Endodermal cell (in vitro differentiated cells): ENCODE measurements at regions not wholly inside any gene's neighbourhood (a gene's known extent, or its start where the extent isn't known, plus 50 kb on each side); places are given as distances from the start of the nearest gene placed in this dataset.
A peak's percentile ranks its signal among the peaks of the same experiment; 100 is the strongest.

Experiments used
- DNase-seq: peaks from one replicate; pipeline ENCODE4 v3.0.0-alpha.2; 2017
- H3K27ac ChIP-seq: 2 replicates; pipeline ENCODE4 v1.5.1; 2013; ENCODE audit warnings: mild to moderate bottlenecking, low read depth, low read length, moderate library complexity
- H3K27me3 ChIP-seq: 2 replicates; pipeline ENCODE4 v1.6.1; 2013; ENCODE audit warnings: mild to moderate bottlenecking, low read length, moderate library complexity; ENCODE audit not compliant: insufficient read depth, control insufficient read depth, poor library complexity, severe bottlenecking
- H3K36me3 ChIP-seq: 2 replicates; pipeline ENCODE4 v1.7.0; 2013; ENCODE audit warnings: mild to moderate bottlenecking, low read length, moderate library complexity; ENCODE audit not compliant: control insufficient read depth, insufficient read depth
- H3K4me1 ChIP-seq: one replicate; pipeline ENCODE4 v1.7.0; 2013; ENCODE audit warnings: low read length; ENCODE audit not compliant: control insufficient read depth, insufficient read depth
- H3K4me3 ChIP-seq: 2 replicates; pipeline ENCODE4 v1.5.1; 2013; ENCODE audit warnings: mild to moderate bottlenecking, low read length, moderate library complexity
- H3K9ac ChIP-seq: 2 replicates; pipeline ENCODE4 v1.6.1; 2013; ENCODE audit warnings: mild to moderate bottlenecking, low read length, moderate library complexity; ENCODE audit not compliant: poor library complexity, severe bottlenecking; ENCODE audit errors: extremely low read depth
- H3K9me3 ChIP-seq: 2 replicates; pipeline ENCODE4 v1.6.1; 2013; ENCODE audit warnings: mild to moderate bottlenecking, low read length, moderate library complexity; ENCODE audit not compliant: control insufficient read depth
- H3K27ac Mint-ChIP-seq: 2 replicates; pipeline ENCODE4 v1.8.0; 2020; ENCODE audit warnings: mixed read lengths
- H3K27me3 Mint-ChIP-seq: 2 replicates; pipeline ENCODE4 v1.8.0; 2021; ENCODE audit warnings: mild to moderate bottlenecking, mixed read lengths; ENCODE audit not compliant: insufficient read depth
- H3K36me3 Mint-ChIP-seq: 2 replicates; pipeline ENCODE4 v1.8.0; 2020; ENCODE audit warnings: low read depth, mixed read lengths
- H3K4me1 Mint-ChIP-seq: 2 replicates; pipeline ENCODE4 v1.8.0; 2020; ENCODE audit warnings: mixed read lengths
- H3K4me3 Mint-ChIP-seq: 2 replicates; pipeline ENCODE4 v1.8.0; 2020; ENCODE audit warnings: mild to moderate bottlenecking, moderate library complexity, mixed read lengths
- H3K9me3 Mint-ChIP-seq: 2 replicates; pipeline ENCODE4 v1.8.0; 2020; ENCODE audit warnings: mild to moderate bottlenecking, mixed read lengths
- whole genome bisulfite sequencing, 2 experiments: methylation state at CpG; one replicate each; pipeline versions ENCODE4 v1.1.5 to v1.1.7; 2013; ENCODE audit warnings: missing lambda C conversion rate in 2 of 2, mixed read lengths in 1 of 2; ENCODE audit not compliant: insufficient coverage in 1 of 2, insufficient read length in 1 of 2; 5-methylcytosine and 5-hydroxymethylcytosine counted together
- TF ChIP-seq, protein P1 (sequence below): fragments of 200-600 bp; sonication (generic); conservative IDR thresholded peaks from 2 replicates; pipeline ENCODE4 v1.5.0; 2021; ENCODE audit warnings: antibody characterized with exemption, mild to moderate bottlenecking

DNA sequence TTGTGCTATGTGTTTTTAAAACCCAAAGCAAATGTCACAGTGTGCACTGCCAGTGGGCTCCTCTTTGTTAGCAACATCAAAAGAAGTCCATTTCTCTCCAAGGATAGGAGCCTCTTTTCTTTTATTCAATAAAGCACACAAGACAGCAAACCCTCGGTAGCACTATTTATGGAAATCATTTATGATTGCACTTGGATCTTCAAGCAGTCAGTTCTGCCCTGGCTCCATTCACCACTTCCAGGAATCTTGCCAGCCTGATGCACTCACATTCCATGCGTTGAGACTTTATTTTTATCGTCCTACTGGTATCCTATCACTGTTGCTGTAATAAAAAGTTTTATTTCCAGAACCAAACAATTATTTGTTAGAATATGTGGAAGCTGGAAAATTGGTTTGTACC is 412.1 kb downstream of the TBL1XR1 start:
- H3K9me3 ChIP-seq, result peaks cover 4% of the 10 kb centered on the region
- Mint-ChIP-seq H3K36me3 (no peaks in the 10 kb centered on the region), H3K4me3 (no peak overlapping the region), H3K4me1 (peaks cover 14% of the 10 kb centered on the region), H3K27me3 (no peaks in the 10 kb centered on the region), H3K27ac (no peak overlapping the region), H3K9me3 (no peaks in the 10 kb centered on the region)
- H3K4me3 ChIP-seq, result no peak overlapping the region
- H3K36me3 ChIP-seq, result no peaks in the 10 kb centered on the region
- no peak for DNase-seq
- H3K9ac ChIP-seq, result no peak overlapping the region
- H3K4me1 ChIP-seq, result peaks cover 8% of the 10 kb centered on the region
- no peaks in the 10 kb centered on the region for H3K27me3 ChIP-seq
- H3K27ac ChIP-seq, result peak overlapping the region; percentile 16
- 86% methylated on average over 1 to 3 of the region's 3 CpGs for WGBS, 2 experiments
- TF ChIP-seq, protein P1, sequence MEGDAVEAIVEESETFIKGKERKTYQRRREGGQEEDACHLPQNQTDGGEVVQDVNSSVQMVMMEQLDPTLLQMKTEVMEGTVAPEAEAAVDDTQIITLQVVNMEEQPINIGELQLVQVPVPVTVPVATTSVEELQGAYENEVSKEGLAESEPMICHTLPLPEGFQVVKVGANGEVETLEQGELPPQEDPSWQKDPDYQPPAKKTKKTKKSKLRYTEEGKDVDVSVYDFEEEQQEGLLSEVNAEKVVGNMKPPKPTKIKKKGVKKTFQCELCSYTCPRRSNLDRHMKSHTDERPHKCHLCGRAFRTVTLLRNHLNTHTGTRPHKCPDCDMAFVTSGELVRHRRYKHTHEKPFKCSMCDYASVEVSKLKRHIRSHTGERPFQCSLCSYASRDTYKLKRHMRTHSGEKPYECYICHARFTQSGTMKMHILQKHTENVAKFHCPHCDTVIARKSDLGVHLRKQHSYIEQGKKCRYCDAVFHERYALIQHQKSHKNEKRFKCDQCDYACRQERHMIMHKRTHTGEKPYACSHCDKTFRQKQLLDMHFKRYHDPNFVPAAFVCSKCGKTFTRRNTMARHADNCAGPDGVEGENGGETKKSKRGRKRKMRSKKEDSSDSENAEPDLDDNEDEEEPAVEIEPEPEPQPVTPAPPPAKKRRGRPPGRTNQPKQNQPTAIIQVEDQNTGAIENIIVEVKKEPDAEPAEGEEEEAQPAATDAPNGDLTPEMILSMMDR, result no peak

GRCh38 chr3:176780766-176781165 is 416.5 kb downstream of the TBL1XR1 start:
- DNase-seq, result no peak
- H3K27me3 Mint-ChIP-seq, result no peaks in the 10 kb centered on the region
- TF ChIP-seq, protein P1, result no peak

DNA sequence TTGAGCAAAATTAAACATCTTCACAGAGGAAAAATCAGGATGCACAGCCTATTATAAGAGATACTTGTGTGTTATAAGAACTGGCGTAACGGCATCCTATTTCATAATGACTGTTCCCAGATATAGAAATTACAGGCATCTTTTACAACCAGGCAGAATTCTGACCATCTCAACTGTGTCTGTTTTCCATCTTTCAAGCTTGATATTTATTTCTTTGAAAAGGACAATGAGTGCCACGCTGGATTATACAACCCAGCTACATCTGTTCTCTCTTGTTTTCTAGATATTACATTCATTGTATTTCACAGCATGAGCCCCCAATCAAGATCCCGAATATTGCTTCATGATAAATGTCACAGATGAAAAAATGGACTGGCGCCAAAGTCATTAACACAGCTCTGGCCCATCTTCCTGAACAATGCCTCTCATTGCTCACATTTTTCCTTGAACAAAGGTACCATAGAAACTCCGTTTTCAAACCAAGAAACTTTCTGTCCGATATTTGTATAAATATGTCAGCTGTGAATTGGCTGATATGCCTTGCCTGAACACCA is 420.6 kb downstream of the TBL1XR1 start:
- peaks cover 10% of the 10 kb centered on the region for H3K4me1 Mint-ChIP-seq
- H3K4me1 ChIP-seq, result peaks cover 8% of the 10 kb centered on the region
- no peak for DNase-seq
- no peak overlapping the region for H3K4me3 ChIP-seq
- H3K4me3 Mint-ChIP-seq, result no peak overlapping the region
- no peak overlapping the region for H3K27ac Mint-ChIP-seq
- no peaks in the 10 kb centered on the region for H3K36me3 ChIP-seq
- H3K27me3 Mint-ChIP-seq, result no peaks in the 10 kb centered on the region
- H3K9me3 Mint-ChIP-seq, result peaks cover 33% of the 10 kb centered on the region
- no peak overlapping the region for H3K27ac ChIP-seq
- peaks cover 16% of the 10 kb centered on the region for H3K36me3 Mint-ChIP-seq
- H3K9ac ChIP-seq, result no peak overlapping the region
- TF ChIP-seq, protein P1, result no peak
- no peaks in the 10 kb centered on the region for H3K27me3 ChIP-seq
- H3K9me3 ChIP-seq, result peaks cover 32% of the 10 kb centered on the region
- 89 to 94% methylated on average over 5 to 7 of the region's 7 CpGs for WGBS, 2 experiments

More at GRCh38 chr3:176780766-176781165, 416.5 kb downstream of the TBL1XR1 start:
- Mint-ChIP-seq H3K27ac (no peak overlapping the region), H3K4me1 (peaks cover 10% of the 10 kb centered on the region), H3K4me3 (no peak overlapping the region), H3K9me3 (no peaks in the 10 kb centered on the region), H3K36me3 (no peaks in the 10 kb centered on the region)
- Histone ChIP-seq H3K27me3 (no peaks in the 10 kb centered on the region), H3K9ac (no peak overlapping the region), H3K27ac (no peak overlapping the region), H3K9me3 (no peaks in the 10 kb centered on the region), H3K4me1 (peaks cover 8% of the 10 kb centered on the region), H3K4me3 (no peak overlapping the region), H3K36me3 (no peaks in the 10 kb centered on the region)
